Common myeloid progenitor, CD34-positive (primary cell): ENCODE measurements at regions not wholly inside any gene's neighbourhood (a gene's known extent, or its start where the extent isn't known, plus 50 kb on each side); places are given as distances from the start of the nearest gene placed in this dataset.

Experiments used
- CTCF ChIA-PET: fragments of 350-600 bp; sonication (Branson Sonifier 250); formaldehyde crosslinking; loops from one replicate; lab custom pipeline; 2021; ENCODE audit warnings: antibody characterized with exemption; lab: Charles Lee
- POLR2A ChIA-PET: fragments of 350-600 bp; sonication (Branson Sonifier 250); formaldehyde crosslinking; loops from one replicate; lab custom pipeline; 2021; ENCODE audit warnings: antibody characterized with exemption; lab: Charles Lee
- DNase-seq, 3 donors: peaks; one replicate each; pipeline versions ENCODE4 v3.0.0 to v3.0.0-alpha.2; 2013
- H3K27ac ChIP-seq, 2 experiments: 1 replicate in 1 of 2; 2 replicates in 1 of 2; pipeline ENCODE4 v1.7.0; 2013; ENCODE audit warnings: inconsistent platforms in 2 of 2, low read length in 2 of 2, mild to moderate bottlenecking in 2 of 2, low read depth in 1 of 2, moderate library complexity in 1 of 2; ENCODE audit not compliant: severe bottlenecking in 2 of 2, insufficient read depth in 1 of 2, poor library complexity in 1 of 2
- H3K27me3 ChIP-seq, 5 experiments: replicated peaks in 2 of 5; 1 replicate in 3 of 5; 2 replicates in 2 of 5; pipeline versions ENCODE4 v1.6.1 to v1.7.0; 2013; ENCODE audit warnings: low read length in 4 of 5, mild to moderate bottlenecking in 2 of 5, moderate library complexity in 2 of 5, inconsistent platforms in 1 of 5; ENCODE audit not compliant: insufficient read depth in 5 of 5, control insufficient read depth in 4 of 5
- H3K36me3 ChIP-seq, 4 experiments: 1 replicate in 2 of 4; 2 replicates in 2 of 4; pipeline versions ENCODE4 v1.6.1 to v1.7.0; 2013; ENCODE audit warnings: low read length in 3 of 4, control low read depth in 1 of 4, mild to moderate bottlenecking in 1 of 4; ENCODE audit not compliant: control insufficient read depth in 4 of 4, insufficient read depth in 4 of 4
- H3K4me1 ChIP-seq, 4 experiments: 1 replicate in 3 of 4; 2 replicates in 1 of 4; pipeline versions ENCODE4 v1.6.1 to v1.7.1; 2013; ENCODE audit warnings: low read length in 3 of 4, mild to moderate bottlenecking in 3 of 4, control low read depth in 1 of 4, inconsistent platforms in 1 of 4, moderate library complexity in 1 of 4; ENCODE audit not compliant: control insufficient read depth in 4 of 4, insufficient read depth in 4 of 4; ENCODE audit errors: control extremely low read depth in 1 of 4
- H3K4me3 ChIP-seq, 7 experiments: 1 replicate in 4 of 7; 2 replicates in 3 of 7; pipeline versions ENCODE4 v1.5.1 to v1.7.0; 2013; ENCODE audit warnings: mild to moderate bottlenecking in 7 of 7, low read length in 6 of 7, moderate library complexity in 6 of 7, inconsistent platforms in 2 of 7, low read depth in 2 of 7, control low read depth in 1 of 7; ENCODE audit not compliant: insufficient read depth in 4 of 7, control insufficient read depth in 1 of 7; ENCODE audit errors: extremely low read depth in 1 of 7
- H3K9me3 ChIP-seq, 5 experiments: 1 replicate in 4 of 5; 2 replicates in 1 of 5; pipeline versions ENCODE4 v1.6.1 to v1.7.1; 2013; ENCODE audit warnings: low read length in 4 of 5, mild to moderate bottlenecking in 2 of 5, inconsistent platforms in 1 of 5, low read depth in 1 of 5, moderate library complexity in 1 of 5; ENCODE audit not compliant: control insufficient read depth in 4 of 5, insufficient read depth in 2 of 5; ENCODE audit errors: control extremely low read depth in 1 of 5
- WGBS: methylation state at CpG from one replicate; pipeline ENCODE4 v1.1.5; 2013; ENCODE audit not compliant: insufficient coverage; 5-methylcytosine and 5-hydroxymethylcytosine counted together

- Histone ChIP-seq H3K9me3 (peaks cover 0 to 4% (median 0%) of the 10 kb centered on the region in 5 experiments), H3K4me1 (no peaks in the 10 kb centered on the region), H3K4me3 (no peak overlapping the region), H3K27ac (no peak overlapping the region), H3K36me3 (no peaks in the 10 kb centered on the region), H3K27me3 (no peaks in the 10 kb centered on the region)
- WGBS: no CpG with 5 or more reads among the region's 1 CpG
- ChIA-PET POLR2A (no interaction called here), CTCF (no interaction called here)
- no peak for DNase-seq
Measured at GRCh38 chr12:25877446-25877845, 81.0 kb upstream of the RASSF8 start.

- Histone ChIP-seq H3K4me1 (no peaks in the 10 kb centered on the region), H3K9me3 (peaks cover 0 to 4% (median 0%) of the 10 kb centered on the region in 5 experiments), H3K4me3 (no peak overlapping the region), H3K27me3 (no peaks in the 10 kb centered on the region), H3K36me3 (no peaks in the 10 kb centered on the region), H3K27ac (no peak overlapping the region)
- DNase-seq: no peak
- CTCF ChIA-PET: no interaction called here
- POLR2A ChIA-PET: no interaction called here
- WGBS: no CpG with 5 or more reads among the region's 1 CpG
Measured at GRCh38 chr12:25882266-25882665, 76.2 kb upstream of the RASSF8 start.

GRCh38 chr12:25883026-25883916, 75.2 kb upstream of the RASSF8 start:
- Histone ChIP-seq H3K27ac (no peak overlapping the region), H3K4me3 (no peak overlapping the region), H3K9me3 (peaks cover 0 to 4% (median 0%) of the 10 kb centered on the region in 5 experiments), H3K27me3 (no peaks in the 10 kb centered on the region), H3K36me3 (no peaks in the 10 kb centered on the region), H3K4me1 (no peaks in the 10 kb centered on the region)
- POLR2A ChIA-PET: no interaction called here
- no peak for DNase-seq
- 97% methylated on average over 8 of the region's 10 CpGs for WGBS
- CTCF ChIA-PET: interaction anchor here (0.6 kb wide), 1 partner anchor 42 kb away, joined by 4 read pairs; no protein-coding TSS in a partner anchor

GRCh38 chr12:25884024-25884919, 74.2 kb upstream of the RASSF8 start:
- DNase-seq: no peak
- Histone ChIP-seq H3K4me1 (no peaks in the 10 kb centered on the region), H3K27me3 (no peaks in the 10 kb centered on the region), H3K36me3 (no peaks in the 10 kb centered on the region), H3K9me3 (peaks cover 0 to 4% (median 0%) of the 10 kb centered on the region in 5 experiments), H3K4me3 (no peak overlapping the region), H3K27ac (no peak overlapping the region)
- ChIA-PET CTCF (no interaction called here), POLR2A (no interaction called here)
- 97% methylated on average over 25 of the region's 36 CpGs for WGBS

- 98% methylated on average over 9 of the region's 9 CpGs for WGBS
- CTCF ChIA-PET: no interaction called here
- H3K27me3 ChIP-seq: no peaks in the 10 kb centered on the region
Measured at GRCh38 chr12:25884920-25885234, 73.6 kb upstream of the RASSF8 start.

GRCh38 chr12:25886396-25886795, 72.1 kb upstream of the RASSF8 start:
- Histone ChIP-seq H3K4me3 (no peak overlapping the region), H3K36me3 (no peaks in the 10 kb centered on the region), H3K9me3 (peaks cover 0 to 4% (median 0%) of the 10 kb centered on the region in 5 experiments), H3K27me3 (no peaks in the 10 kb centered on the region), H3K4me1 (no peaks in the 10 kb centered on the region), H3K27ac (no peak overlapping the region)
- DNase-seq: no peak
- POLR2A ChIA-PET: no interaction called here
- CTCF ChIA-PET: no interaction called here

More at GRCh38 chr12:25884920-25885234, 73.6 kb upstream of the RASSF8 start:
- POLR2A ChIA-PET: no interaction called here
- Histone ChIP-seq H3K36me3 (no peaks in the 10 kb centered on the region), H3K4me1 (no peaks in the 10 kb centered on the region), H3K27ac (no peak overlapping the region), H3K4me3 (no peak overlapping the region), H3K9me3 (peaks cover 0 to 4% (median 0%) of the 10 kb centered on the region in 5 experiments)
- DNase-seq: no peak

GRCh38 chr12:25887367-25887766, 71.1 kb upstream of the RASSF8 start:
- 100% methylated on average over 1 of the region's 3 CpGs for WGBS
- DNase-seq: no peak
- Histone ChIP-seq H3K4me3 (no peak overlapping the region), H3K4me1 (no peaks in the 10 kb centered on the region), H3K27ac (no peak overlapping the region), H3K36me3 (no peaks in the 10 kb centered on the region), H3K9me3 (peaks cover 0 to 2% (median 0%) of the 10 kb centered on the region in 5 experiments), H3K27me3 (no peaks in the 10 kb centered on the region)
- ChIA-PET CTCF (interaction anchor here (1.8 kb wide), 1 partner anchor 13 kb away, joined by 3 read pairs; no protein-coding TSS in a partner anchor), POLR2A (no interaction called here)
